SK-N-SH treated with all-trans-retinoic acid at 6 μM for 48 hours (cell line): ENCODE measurements at regions not wholly inside any gene's neighbourhood (a gene's known extent, or its start where the extent isn't known, plus 50 kb on each side); places are given as distances from the start of the nearest gene placed in this dataset.

ENCODE experiments used
- ATAC-seq: fragments of 200-7000 bp; cut with Tn5 transposase; 3 replicates; pipeline ENCODE4 v1.9.1; 2020; ENCODE audit warnings: mild to moderate bottlenecking, moderate library complexity
- ARNTL ChIP-seq: fragments of 450-650 bp; formaldehyde crosslinking; IDR thresholded peaks from 2 replicates; pipeline ENCODE4 v1.5.0; 2020; ENCODE audit warnings: low read depth, mild to moderate bottlenecking, moderate library complexity, borderline replicate concordance
- BACH2 ChIP-seq: fragments of 250-450 bp; sonication (Bioruptor Pico); IDR thresholded peaks from 2 replicates; pipeline ENCODE4 v1.9.0; 2021; ENCODE audit warnings: mild to moderate bottlenecking, borderline replicate concordance
- CSDC2 ChIP-seq: fragments of 250-450 bp; sonication (Bioruptor Pico); IDR thresholded peaks from 2 replicates; pipeline ENCODE4 v1.5.0; 2020; ENCODE audit warnings: mild to moderate bottlenecking, moderate library complexity
- CSRNP3 ChIP-seq: fragments of 250-450 bp; sonication (Bioruptor Pico); IDR thresholded peaks from 2 replicates; pipeline ENCODE4 v1.5.1; 2021; ENCODE audit warnings: mild to moderate bottlenecking, moderate library complexity
- ESRRG ChIP-seq: fragments of 250-450 bp; sonication (Bioruptor Pico); IDR thresholded peaks from 2 replicates; pipeline ENCODE4 v1.6.1; 2021; ENCODE audit warnings: mild to moderate bottlenecking
- GLIS3 ChIP-seq: fragments of 250-450 bp; sonication (Bioruptor Pico); IDR thresholded peaks from 2 replicates; pipeline ENCODE4 v1.5.0; 2020; ENCODE audit warnings: mild to moderate bottlenecking, moderate library complexity
- ISL1 ChIP-seq: fragments of 250-450 bp; sonication (Bioruptor Pico); IDR thresholded peaks from 2 replicates; pipeline ENCODE4 v2.1.2; 2022; ENCODE audit warnings: mild to moderate bottlenecking, moderate library complexity
- OSR1 ChIP-seq: fragments of 250-450 bp; sonication (Bioruptor Pico); IDR thresholded peaks from 2 replicates; pipeline ENCODE4 v1.8.0; 2022; ENCODE audit warnings: moderate library complexity, mild to moderate bottlenecking, inconsistent platforms
- PATZ1 ChIP-seq: fragments of 250-450 bp; sonication (Bioruptor Pico); IDR thresholded peaks from 2 replicates; pipeline ENCODE4 v1.8.0; 2020; ENCODE audit warnings: mild to moderate bottlenecking, moderate library complexity, borderline replicate concordance
- PPARA ChIP-seq: fragments of 250-450 bp; sonication (Bioruptor Pico); IDR thresholded peaks from 2 replicates; pipeline ENCODE4 v1.5.0; 2020; ENCODE audit warnings: mild to moderate bottlenecking, borderline replicate concordance
- RARB ChIP-seq: fragments of 250-450 bp; sonication (Bioruptor Pico); IDR thresholded peaks from 2 replicates; pipeline ENCODE4 v1.8.0; 2021; ENCODE audit warnings: mild to moderate bottlenecking, moderate library complexity
- SNAI2 ChIP-seq: fragments of 250-450 bp; sonication (Bioruptor Pico); IDR thresholded peaks from 2 replicates; pipeline ENCODE4 v1.5.0; 2020; ENCODE audit warnings: mild to moderate bottlenecking, moderate library complexity
- TCF4 ChIP-seq: fragments of 250-450 bp; sonication (Bioruptor Pico); IDR thresholded peaks from 2 replicates; pipeline ENCODE4 v1.8.0; 2021; ENCODE audit warnings: mild to moderate bottlenecking, moderate library complexity, borderline replicate concordance
- TOX ChIP-seq: fragments of 250-450 bp; sonication (Bioruptor Pico); IDR thresholded peaks from 2 replicates; pipeline ENCODE4 v1.8.0; 2021; ENCODE audit warnings: mild to moderate bottlenecking, moderate library complexity, borderline replicate concordance
- ZC3H10 ChIP-seq: fragments of 250-450 bp; sonication (Bioruptor Pico); IDR thresholded peaks from 2 replicates; pipeline ENCODE4 v1.5.1; 2021; ENCODE audit warnings: mild to moderate bottlenecking, moderate library complexity
- ZFP30 ChIP-seq: fragments of 450-650 bp; formaldehyde crosslinking; IDR thresholded peaks from 2 replicates; pipeline ENCODE4 v1.5.0; 2022; ENCODE audit warnings: mild to moderate bottlenecking, moderate library complexity
- ZNF565 ChIP-seq: fragments of 450-650 bp; formaldehyde crosslinking; conservative IDR thresholded peaks from 2 replicates; pipeline ENCODE4 v1.5.0; 2020; ENCODE audit warnings: low read depth, mild to moderate bottlenecking, moderate library complexity
- ZNF70 ChIP-seq: fragments of 450-650 bp; formaldehyde crosslinking; IDR thresholded peaks from 2 replicates; pipeline ENCODE4 v1.5.0; 2020; ENCODE audit warnings: mild to moderate bottlenecking, moderate library complexity
- ZNF8 ChIP-seq: fragments of 450-650 bp; formaldehyde crosslinking; IDR thresholded peaks from 2 replicates; pipeline ENCODE4 v1.5.0; 2020; ENCODE audit warnings: mild to moderate bottlenecking, moderate library complexity
- TF ChIP-seq, protein P1 (sequence below): fragments of 250-450 bp; sonication (Bioruptor Pico); IDR thresholded peaks from 2 replicates; pipeline ENCODE4 v1.5.0; 2020; ENCODE audit warnings: mild to moderate bottlenecking, moderate library complexity
- TF ChIP-seq, protein P2 (sequence below): fragments of 250-450 bp; sonication (Bioruptor Pico); IDR thresholded peaks from 2 replicates; pipeline ENCODE4 v1.8.0; 2021; ENCODE audit warnings: low read depth, mild to moderate bottlenecking, moderate library complexity, borderline replicate concordance

- no peak for TF ChIP-seq OSR1
- TF ChIP-seq PATZ1 (CRISPR knock-in tag), result no peak
- no peak for TF ChIP-seq TOX (CRISPR knock-in tag)
- TF ChIP-seq ESRRG, result no peak
- no peak for TF ChIP-seq ISL1
- no peak for TF ChIP-seq SNAI2 (CRISPR knock-in tag)
Measured at GRCh38 chr4:89572224-89572858, 264.6 kb downstream of the SNCA start (continued).

- no peak for ATAC-seq
- no peak for TF ChIP-seq CSRNP3 (CRISPR knock-in tag)
- TF ChIP-seq ISL1, result no peak
- TF ChIP-seq OSR1, result no peak
- TF ChIP-seq TCF4 (CRISPR knock-in tag), result no peak
- no peak for TF ChIP-seq BACH2
- no peak for TF ChIP-seq PPARA (CRISPR knock-in tag)
Measured at GRCh38 chr4:89570931-89571330, 263.3 kb upstream of the GPRIN3 start.

DNA sequence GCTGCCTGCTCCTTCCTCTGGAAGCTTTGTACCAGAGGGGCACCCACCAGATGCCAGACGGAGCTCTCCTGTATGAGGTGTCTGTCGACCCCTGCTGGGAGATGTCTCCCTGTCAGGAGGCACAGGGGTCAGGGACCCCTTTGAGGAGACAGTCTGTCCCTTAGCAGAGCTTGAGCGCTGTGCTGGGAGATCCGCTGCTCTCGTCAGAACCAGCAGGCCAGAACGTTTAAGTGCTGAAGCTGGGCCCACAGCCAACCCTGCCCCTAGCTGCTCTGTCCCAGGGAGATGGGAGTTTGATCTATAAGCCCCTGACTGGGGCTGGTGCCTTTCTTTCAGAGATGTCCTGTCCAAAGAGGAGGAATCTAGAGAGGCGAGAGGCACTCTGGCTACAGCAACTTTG, 260.3 kb upstream of the GPRIN3 start:
- ATAC-seq, result no peak
- TF ChIP-seq GLIS3 (CRISPR knock-in tag) (no peak), ESRRG (no peak), CSDC2 (CRISPR knock-in tag) (no peak), ZFP30 (CRISPR knock-in tag) (no peak), BACH2 (no peak), ARNTL (CRISPR knock-in tag) (no peak), CSRNP3 (CRISPR knock-in tag) (no peak), RARB (CRISPR knock-in tag) (no peak), PPARA (CRISPR knock-in tag) (no peak), ZNF70 (CRISPR knock-in tag) (no peak), ZC3H10 (CRISPR knock-in tag) (no peak), PATZ1 (CRISPR knock-in tag) (no peak), ZNF565 (CRISPR knock-in tag) (no peak), TOX (CRISPR knock-in tag) (no peak)

- TF ChIP-seq ZFP30 (CRISPR knock-in tag), result no peak
- no peak for TF ChIP-seq RARB (CRISPR knock-in tag)
- no peak for TF ChIP-seq ZNF8
- TF ChIP-seq, protein P1, sequence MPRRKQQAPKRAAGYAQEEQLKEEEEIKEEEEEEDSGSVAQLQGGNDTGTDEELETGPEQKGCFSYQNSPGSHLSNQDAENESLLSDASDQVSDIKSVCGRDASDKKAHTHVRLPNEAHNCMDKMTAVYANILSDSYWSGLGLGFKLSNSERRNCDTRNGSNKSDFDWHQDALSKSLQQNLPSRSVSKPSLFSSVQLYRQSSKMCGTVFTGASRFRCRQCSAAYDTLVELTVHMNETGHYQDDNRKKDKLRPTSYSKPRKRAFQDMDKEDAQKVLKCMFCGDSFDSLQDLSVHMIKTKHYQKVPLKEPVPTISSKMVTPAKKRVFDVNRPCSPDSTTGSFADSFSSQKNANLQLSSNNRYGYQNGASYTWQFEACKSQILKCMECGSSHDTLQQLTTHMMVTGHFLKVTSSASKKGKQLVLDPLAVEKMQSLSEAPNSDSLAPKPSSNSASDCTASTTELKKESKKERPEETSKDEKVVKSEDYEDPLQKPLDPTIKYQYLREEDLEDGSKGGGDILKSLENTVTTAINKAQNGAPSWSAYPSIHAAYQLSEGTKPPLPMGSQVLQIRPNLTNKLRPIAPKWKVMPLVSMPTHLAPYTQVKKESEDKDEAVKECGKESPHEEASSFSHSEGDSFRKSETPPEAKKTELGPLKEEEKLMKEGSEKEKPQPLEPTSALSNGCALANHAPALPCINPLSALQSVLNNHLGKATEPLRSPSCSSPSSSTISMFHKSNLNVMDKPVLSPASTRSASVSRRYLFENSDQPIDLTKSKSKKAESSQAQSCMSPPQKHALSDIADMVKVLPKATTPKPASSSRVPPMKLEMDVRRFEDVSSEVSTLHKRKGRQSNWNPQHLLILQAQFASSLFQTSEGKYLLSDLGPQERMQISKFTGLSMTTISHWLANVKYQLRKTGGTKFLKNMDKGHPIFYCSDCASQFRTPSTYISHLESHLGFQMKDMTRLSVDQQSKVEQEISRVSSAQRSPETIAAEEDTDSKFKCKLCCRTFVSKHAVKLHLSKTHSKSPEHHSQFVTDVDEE (CRISPR knock-in tag), result no peak
- no peak for TF ChIP-seq ZNF70 (CRISPR knock-in tag)
- no peak for TF ChIP-seq PPARA (CRISPR knock-in tag)
- TF ChIP-seq ISL1, result no peak
- TF ChIP-seq ZC3H10 (CRISPR knock-in tag), result no peak
- no peak for TF ChIP-seq CSDC2 (CRISPR knock-in tag)
- TF ChIP-seq SNAI2 (CRISPR knock-in tag), result no peak
- TF ChIP-seq, protein P2, sequence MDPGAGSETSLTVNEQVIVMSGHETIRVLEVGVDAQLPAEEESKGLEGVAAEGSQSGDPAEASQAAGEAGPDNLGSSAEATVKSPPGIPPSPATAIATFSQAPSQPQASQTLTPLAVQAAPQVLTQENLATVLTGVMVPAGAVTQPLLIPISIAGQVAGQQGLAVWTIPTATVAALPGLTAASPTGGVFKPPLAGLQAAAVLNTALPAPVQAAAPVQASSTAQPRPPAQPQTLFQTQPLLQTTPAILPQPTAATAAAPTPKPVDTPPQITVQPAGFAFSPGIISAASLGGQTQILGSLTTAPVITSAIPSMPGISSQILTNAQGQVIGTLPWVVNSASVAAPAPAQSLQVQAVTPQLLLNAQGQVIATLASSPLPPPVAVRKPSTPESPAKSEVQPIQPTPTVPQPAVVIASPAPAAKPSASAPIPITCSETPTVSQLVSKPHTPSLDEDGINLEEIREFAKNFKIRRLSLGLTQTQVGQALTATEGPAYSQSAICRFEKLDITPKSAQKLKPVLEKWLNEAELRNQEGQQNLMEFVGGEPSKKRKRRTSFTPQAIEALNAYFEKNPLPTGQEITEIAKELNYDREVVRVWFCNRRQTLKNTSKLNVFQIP (CRISPR knock-in tag), result no peak
- TF ChIP-seq CSRNP3 (CRISPR knock-in tag), result no peak
- ATAC-seq, result no peak
Measured at GRCh38 chr4:89563431-89563830, 255.8 kb upstream of the GPRIN3 start.
